NCI-H2196 treated with DMSO at 0.1 percent for 48 hours (cell line): ENCODE measurements at regions not wholly inside any gene's neighbourhood (a gene's known extent, or its start where the extent isn't known, plus 50 kb on each side); places are given as distances from the start of the nearest gene placed in this dataset.

Source experiments
- DNase-seq: peaks from one replicate; lab custom pipeline; 2025; ENCODE audit not compliant: unreplicated experiment; lab: John Stamatoyannopoulos, UW

- DNase-seq = no peak
Observed at GRCh38 chr6:40340957-40341356, 246.2 kb downstream of the LRFN2 start.

DNA sequence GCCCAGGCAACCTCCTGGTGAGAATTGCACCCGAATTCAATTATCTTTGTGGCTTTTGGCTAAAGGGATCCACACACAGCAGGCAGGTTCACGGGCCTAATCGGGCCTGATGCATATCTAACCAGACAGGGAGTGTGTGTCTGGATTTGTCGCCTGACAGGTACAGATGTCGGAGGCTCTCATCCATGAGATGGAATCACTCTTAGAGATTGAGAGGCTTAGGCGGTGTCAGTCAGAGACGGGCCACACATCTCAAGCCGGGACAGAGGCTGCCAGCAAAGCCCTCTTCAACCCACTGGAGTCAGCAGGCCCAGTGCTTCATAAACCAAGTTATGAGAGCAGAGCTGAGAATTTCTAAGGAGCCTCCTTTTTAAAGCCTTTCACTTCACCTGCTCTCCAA lies 247.0 kb downstream of the LRFN2 start:
- no peak for DNase-seq

GRCh38 chr6:40338306-40338705 lies 248.9 kb downstream of the LRFN2 start:
- DNase-seq = no peak

GRCh38 chr6:40336940-40337760 lies 250.0 kb downstream of the LRFN2 start:
- no peak for DNase-seq

DNA sequence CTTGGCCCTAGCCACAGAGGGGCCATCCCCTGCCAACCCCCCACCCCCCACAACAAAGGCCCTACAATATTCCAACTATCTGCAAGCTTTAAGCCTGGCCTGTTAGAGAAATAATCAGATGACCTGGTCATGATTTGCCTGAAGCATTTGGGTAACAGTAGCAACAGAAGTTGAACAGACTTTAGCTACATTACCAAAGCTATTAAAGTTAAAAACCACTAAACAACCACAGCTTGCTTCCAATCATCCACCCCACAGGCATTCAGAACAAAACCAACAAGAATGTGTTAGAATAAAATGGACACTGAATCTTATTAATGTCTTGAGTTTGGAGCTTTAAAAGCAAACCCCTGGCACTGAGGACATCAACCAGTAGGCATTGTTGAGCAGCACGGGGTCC lies 250.9 kb downstream of the LRFN2 start:
- no peak for DNase-seq

- DNase-seq = no peak
Observed at GRCh38 chr6:40334496-40335270, 252.5 kb downstream of the LRFN2 start.

GRCh38 chr6:40331545-40331944 lies 255.6 kb downstream of the LRFN2 start:
- no peak for DNase-seq

DNA sequence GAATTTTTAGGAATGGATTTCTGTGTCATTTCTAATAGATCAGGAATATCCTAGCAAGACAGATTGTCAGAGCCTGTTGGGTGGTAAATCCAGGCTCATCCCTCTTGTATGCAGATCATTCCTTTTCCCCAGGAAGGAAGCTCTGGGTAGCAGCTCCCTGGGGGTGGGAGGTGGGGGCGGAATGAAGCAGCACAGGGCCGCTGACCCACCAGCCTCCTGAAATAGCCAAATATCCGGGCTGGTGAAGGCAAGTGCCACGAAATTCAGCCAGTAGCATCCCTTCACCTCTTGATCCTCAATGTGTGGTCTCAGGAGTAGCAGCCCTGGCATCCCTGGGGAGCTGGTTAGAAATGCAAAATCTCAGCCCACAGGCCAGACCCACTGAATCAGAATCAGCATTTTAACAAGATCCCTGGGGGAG lies 256.9 kb downstream of the LRFN2 start:
- DNase-seq = no peak

DNA sequence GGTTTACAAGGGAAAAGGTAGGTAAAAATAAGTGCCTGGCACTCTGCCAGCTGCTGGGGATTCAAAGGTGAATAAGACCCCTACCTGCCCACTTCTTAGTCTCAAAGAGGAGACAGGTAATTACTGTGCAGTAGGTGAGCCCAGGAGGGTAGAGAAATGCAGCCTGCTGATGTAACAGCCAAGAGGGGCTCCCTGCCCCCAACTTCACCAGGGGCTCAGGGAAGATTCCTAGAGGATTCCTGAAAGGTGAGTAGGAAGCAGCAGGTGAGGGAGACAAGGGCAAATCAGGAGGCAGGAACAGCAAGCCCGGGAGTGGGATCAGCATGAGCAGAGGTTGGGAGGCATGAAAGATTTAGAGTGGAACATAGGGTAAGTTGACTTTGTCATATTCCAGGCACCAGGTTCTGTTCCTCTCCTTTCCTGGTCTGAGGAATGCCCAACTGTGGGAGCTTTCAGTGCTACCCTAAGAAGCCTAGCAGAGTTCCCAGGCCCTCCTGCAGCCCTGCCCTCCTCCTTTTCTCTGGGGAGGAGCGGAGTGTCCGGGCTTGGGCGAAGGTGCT lies 258.1 kb downstream of the LRFN2 start:
- DNase-seq = no peak

GRCh38 chr6:40328386-40328985 lies 258.7 kb downstream of the LRFN2 start:
- DNase-seq = peak; percentile 68

DNA sequence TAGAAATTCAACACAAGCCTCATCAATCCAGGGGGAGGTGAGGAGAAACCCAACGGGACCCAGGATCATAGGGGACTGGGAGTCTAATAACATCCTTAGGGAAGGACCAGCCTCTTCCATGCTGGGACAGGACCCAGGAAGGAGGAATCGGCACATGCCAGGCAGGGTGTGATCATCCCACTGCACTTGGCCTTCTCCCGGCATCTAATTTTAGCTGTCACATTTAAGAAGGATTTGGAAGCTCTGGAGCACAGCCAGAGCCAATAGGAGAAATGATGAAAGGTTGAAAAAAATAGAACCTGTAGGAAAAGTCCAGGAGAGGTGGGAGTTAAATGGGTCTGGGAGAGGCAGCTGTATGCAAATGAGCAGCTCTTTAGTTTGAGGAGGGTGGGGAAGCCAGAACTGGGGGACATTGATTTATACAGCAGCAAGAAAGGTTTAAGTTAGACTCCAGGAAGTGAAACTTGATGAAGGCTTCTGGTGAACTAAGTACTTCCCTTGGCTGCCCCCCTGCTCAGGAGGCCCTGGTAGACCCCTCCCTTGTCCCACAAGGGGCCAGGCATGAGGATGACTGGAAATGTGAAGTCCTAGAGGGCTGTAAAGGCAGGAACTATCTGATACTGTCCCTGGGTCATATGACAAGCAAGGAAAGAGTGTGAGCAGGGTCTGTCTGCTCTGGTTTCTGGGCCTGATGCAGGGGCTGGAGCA lies 260.3 kb downstream of the LRFN2 start:
- DNase-seq = peak; percentile 46

GRCh38 chr6:40325791-40326190 lies 261.4 kb downstream of the LRFN2 start:
- DNase-seq = no peak

- no peak for DNase-seq
Observed at GRCh38 chr6:40325041-40325440, 262.1 kb downstream of the LRFN2 start.

GRCh38 chr6:40323881-40324634 lies 263.1 kb downstream of the LRFN2 start:
- DNase-seq = no peak

DNA sequence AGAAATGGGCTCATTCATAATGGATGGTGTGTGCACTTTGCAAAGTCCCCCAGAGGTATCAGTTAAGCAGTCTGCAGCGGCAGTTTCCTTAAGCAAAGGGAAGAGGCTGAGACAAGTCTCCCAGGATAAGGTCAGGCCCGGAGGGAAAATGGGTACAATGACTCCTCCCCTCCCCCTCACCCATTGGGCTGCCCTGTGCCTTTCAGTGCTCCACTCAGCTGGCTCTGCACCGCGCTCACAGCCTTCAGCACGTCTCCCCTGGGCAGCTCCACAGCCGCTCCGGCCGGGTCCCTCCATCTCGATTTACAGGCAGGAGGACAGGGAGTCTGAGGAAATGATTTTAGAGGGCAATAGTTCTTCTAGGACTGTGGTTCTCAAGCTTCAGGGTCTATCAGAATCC lies 264.8 kb downstream of the LRFN2 start:
- DNase-seq = no peak

DNA sequence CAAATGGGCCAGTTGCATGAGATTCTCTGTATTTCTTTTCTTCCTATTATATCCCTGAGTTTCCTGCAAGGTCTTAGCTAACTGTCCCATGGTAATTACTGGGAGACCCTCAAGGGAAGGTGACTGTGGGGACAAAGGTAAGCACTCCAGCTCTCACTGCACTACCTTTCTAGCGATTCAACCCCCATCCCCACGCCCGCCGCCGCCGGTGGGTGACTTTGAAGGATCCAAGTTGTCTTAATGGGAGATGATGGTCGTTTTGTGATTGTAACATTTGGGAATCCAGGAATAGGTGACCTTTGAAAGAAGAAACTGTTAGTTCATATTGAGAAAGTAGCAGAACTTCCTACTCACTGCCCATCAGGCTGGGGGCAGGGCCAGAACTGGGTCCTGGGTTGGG lies 265.5 kb downstream of the LRFN2 start:
- DNase-seq = no peak

DNA sequence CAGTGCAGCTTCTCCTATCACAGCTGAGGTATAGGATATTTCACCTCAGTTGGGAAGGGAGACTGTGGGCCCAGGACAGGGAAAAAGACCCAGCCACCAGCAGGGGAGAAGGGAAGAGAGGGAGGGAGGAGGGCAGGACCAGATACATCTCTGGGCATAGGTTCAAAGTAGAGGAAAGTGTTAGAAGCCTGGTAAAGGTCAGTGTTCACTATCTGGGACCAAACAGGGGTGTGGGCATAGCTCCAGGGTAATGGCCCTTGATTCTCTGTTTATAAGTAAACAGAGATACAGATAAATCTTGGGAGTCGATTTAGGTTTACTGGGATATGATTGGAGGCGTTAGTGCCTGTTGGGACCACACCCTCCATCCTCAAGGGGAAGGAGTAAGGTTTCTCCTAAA lies 266.2 kb downstream of the LRFN2 start:
- DNase-seq = no peak

DNA sequence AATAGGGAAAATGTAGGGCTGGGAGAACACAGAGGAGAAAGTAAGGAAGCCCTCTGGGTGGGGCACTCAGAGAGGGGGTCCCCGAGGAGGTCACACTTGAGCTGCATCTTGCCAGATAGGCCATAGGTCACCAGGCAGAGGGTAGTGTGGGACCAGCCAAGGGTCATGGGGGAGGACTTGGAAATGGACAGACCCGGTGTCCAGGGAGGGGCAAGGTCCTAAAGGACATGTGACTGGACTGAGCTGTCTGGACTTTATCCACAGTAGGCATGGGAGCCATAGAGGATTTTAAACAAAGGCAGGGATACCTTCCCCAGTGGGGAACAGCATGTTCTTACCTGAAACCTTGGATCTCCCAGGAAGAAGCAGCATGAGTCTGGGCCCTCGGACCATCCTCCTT lies 266.7 kb downstream of the LRFN2 start:
- DNase-seq = no peak

- DNase-seq = no peak
Observed at GRCh38 chr6:40319124-40319523, 268.0 kb downstream of the LRFN2 start.

DNA sequence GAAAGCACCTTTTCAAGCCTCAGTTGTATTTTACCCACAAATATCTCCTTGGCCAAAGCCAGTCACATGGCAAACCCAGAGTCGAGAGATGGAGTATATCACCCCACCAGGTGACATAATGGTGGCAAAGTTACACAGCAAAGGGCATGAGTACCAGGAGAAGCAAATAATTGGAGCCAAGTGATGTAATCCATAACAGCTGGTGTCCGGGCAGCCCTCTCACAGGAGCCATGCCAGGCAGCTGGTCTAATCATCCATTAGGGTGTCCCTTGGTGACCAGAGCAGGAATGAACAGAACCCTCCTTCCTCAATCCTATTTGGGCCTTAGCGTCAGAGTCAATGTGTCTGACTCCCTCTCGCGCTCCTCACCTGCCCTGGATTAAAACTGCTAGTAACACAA lies 272.1 kb downstream of the LRFN2 start:
- DNase-seq = no peak
